Trophoblast cell (in vitro differentiated cells and primary cell): ENCODE measurements at regions not wholly inside any gene's neighbourhood (a gene's known extent, or its start where the extent isn't known, plus 50 kb on each side); places are given as distances from the start of the nearest gene placed in this dataset.

Experiments
- DNase-seq, 2 donors: peaks; one replicate each; pipeline ENCODE4 v3.0.0-alpha.2; 2016
- H2AFZ ChIP-seq: 2 replicates; pipeline ENCODE4 v1.6.1; 2013; ENCODE audit warnings: low read length, moderate library complexity, mild to moderate bottlenecking; ENCODE audit not compliant: insufficient read depth, poor library complexity
- H2AK5ac ChIP-seq: 2 replicates; pipeline ENCODE4 v1.6.1; 2013; ENCODE audit warnings: mild to moderate bottlenecking, low read length
- H2BK120ac ChIP-seq: 2 replicates; pipeline ENCODE4 v1.6.1; 2013; ENCODE audit warnings: low read length, mild to moderate bottlenecking, moderate library complexity; ENCODE audit not compliant: insufficient read depth, poor library complexity
- H2BK12ac ChIP-seq: 2 replicates; pipeline ENCODE4 v1.6.1; 2013; ENCODE audit warnings: mild to moderate bottlenecking, low read length, moderate library complexity
- H2BK5ac ChIP-seq: 2 replicates; pipeline ENCODE4 v1.6.1; 2013; ENCODE audit warnings: low read length, low read depth, moderate library complexity, mild to moderate bottlenecking; ENCODE audit not compliant: poor library complexity
- H3K14ac ChIP-seq: 2 replicates; pipeline ENCODE4 v1.6.1; 2013; ENCODE audit warnings: mild to moderate bottlenecking, low read length
- H3K18ac ChIP-seq: 2 replicates; pipeline ENCODE4 v1.6.1; 2013; ENCODE audit warnings: mild to moderate bottlenecking, low read length
- H3K23ac ChIP-seq: 2 replicates; pipeline ENCODE4 v1.6.1; 2013; ENCODE audit warnings: low read length
- H3K27ac ChIP-seq: 2 replicates; pipeline ENCODE4 v1.5.1; 2013; ENCODE audit warnings: low read depth, mild to moderate bottlenecking, inconsistent platforms, low read length, moderate library complexity
- H3K27me3 ChIP-seq: 2 replicates; pipeline ENCODE4 v1.6.1; 2013; ENCODE audit warnings: inconsistent platforms, mild to moderate bottlenecking, low read length, moderate library complexity; ENCODE audit not compliant: insufficient read depth
- H3K36me3 ChIP-seq, 2 experiments: 1 replicate in 1 of 2; 2 replicates in 1 of 2; pipeline ENCODE4 v1.6.1; 2013; ENCODE audit warnings: low read length in 2 of 2, mild to moderate bottlenecking in 2 of 2, moderate library complexity in 1 of 2; ENCODE audit not compliant: insufficient read depth in 2 of 2, control insufficient read depth in 1 of 2
- H3K4ac ChIP-seq: 2 replicates; pipeline ENCODE4 v1.6.1; 2013; ENCODE audit warnings: low read depth, mild to moderate bottlenecking, low read length, moderate library complexity
- H3K4me1 ChIP-seq, 2 experiments: 1 replicate in 1 of 2; 2 replicates in 1 of 2; pipeline ENCODE4 v1.6.1; 2013; ENCODE audit warnings: low read length in 2 of 2, mild to moderate bottlenecking in 2 of 2, moderate library complexity in 1 of 2; ENCODE audit not compliant: insufficient read depth in 2 of 2, control insufficient read depth in 1 of 2
- H3K4me2 ChIP-seq: 2 replicates; pipeline ENCODE4 v1.6.1; 2013; ENCODE audit warnings: inconsistent platforms, mild to moderate bottlenecking, low read length, moderate library complexity
- H3K4me3 ChIP-seq: 2 replicates; pipeline ENCODE4 v1.5.1; 2013; ENCODE audit warnings: mild to moderate bottlenecking, low read depth, low read length, inconsistent platforms
- H3K79me1 ChIP-seq: one replicate; pipeline ENCODE4 v1.6.1; 2013; ENCODE audit warnings: low read length
- H3K79me2 ChIP-seq: 2 replicates; pipeline ENCODE4 v1.6.1; 2013; ENCODE audit warnings: low read length, mild to moderate bottlenecking; ENCODE audit not compliant: control insufficient read depth, insufficient read depth, poor library complexity
- H3K9ac ChIP-seq: 2 replicates; pipeline ENCODE4 v1.6.1; 2013; ENCODE audit warnings: mild to moderate bottlenecking, low read length
- H3K9me3 ChIP-seq: 2 replicates; pipeline ENCODE4 v1.6.1; 2013; ENCODE audit warnings: low read depth, mild to moderate bottlenecking, control low read depth, inconsistent platforms, low read length; ENCODE audit not compliant: insufficient read depth
- H4K12ac ChIP-seq: 2 replicates; pipeline ENCODE4 v1.6.1; 2013; ENCODE audit warnings: low read depth, mild to moderate bottlenecking, low read length, moderate library complexity
- H4K8ac ChIP-seq: 2 replicates; pipeline ENCODE4 v1.6.1; 2013; ENCODE audit warnings: low read depth, mild to moderate bottlenecking, low read length, moderate library complexity
- H4K91ac ChIP-seq: one replicate; pipeline ENCODE4 v1.6.1; 2013; ENCODE audit warnings: low read depth, mild to moderate bottlenecking, low read length, moderate library complexity
- WGBS: extraction: QIAGEN DNeasy Blood & Tissue Kit; methylation state at CpG from one replicate; pipeline ENCODE4 v1.1.7; 2013; ENCODE audit warnings: missing lambda C conversion rate; ENCODE audit not compliant: insufficient read length, insufficient coverage; ENCODE audit errors: extremely low coverage; 5-methylcytosine and 5-hydroxymethylcytosine counted together

- WGBS: no CpG with 5 or more reads among the region's 4 CpGs
Observed at GRCh38 chr6:81640126-81640525, 112.4 kb downstream of the TENT5A start.

GRCh38 chr6:81638366-81638765 is 114.1 kb downstream of the TENT5A start:
- Histone ChIP-seq H3K27me3 (no peaks in the 10 kb centered on the region), H3K79me1 (peaks cover 2% of the 10 kb centered on the region), H3K36me3 (no peaks in the 10 kb centered on the region), H2AK5ac (no peak overlapping the region), H4K91ac (no peak overlapping the region), H3K14ac (no peak overlapping the region), H3K9ac (no peak overlapping the region), H4K12ac (no peak overlapping the region), H3K4me2 (no peak overlapping the region), H4K8ac (no peak overlapping the region), H3K79me2 (no peaks in the 10 kb centered on the region), H2BK120ac (peak overlapping the region; percentile 22), H3K23ac (no peak overlapping the region), H3K18ac (no peak overlapping the region), H3K4me1 (peaks cover 2 to 3% of the 10 kb centered on the region in 2 experiments), H2AFZ (no peak overlapping the region), H3K9me3 (no peaks in the 10 kb centered on the region), H2BK12ac (no peak overlapping the region), H2BK5ac (peak overlapping the region; percentile 49), H3K4me3 (no peak overlapping the region), H3K27ac (no peak overlapping the region), H3K4ac (no peak overlapping the region)
- no CpG with 5 or more reads among the region's 4 CpGs for WGBS
- peak; percentile 87 to 89 for DNase-seq

More at GRCh38 chr6:81640126-81640525, 112.4 kb downstream of the TENT5A start:
- peak; percentile 46 to 73 for DNase-seq
- Histone ChIP-seq H4K91ac (no peak overlapping the region), H2BK5ac (no peak overlapping the region), H2AK5ac (no peak overlapping the region), H2BK120ac (no peak overlapping the region), H3K79me1 (peaks cover 2% of the 10 kb centered on the region), H3K79me2 (no peaks in the 10 kb centered on the region), H3K9me3 (no peaks in the 10 kb centered on the region), H3K23ac (no peak overlapping the region), H4K12ac (no peak overlapping the region), H2AFZ (no peak overlapping the region), H3K27me3 (no peaks in the 10 kb centered on the region), H3K9ac (no peak overlapping the region), H3K4ac (no peak overlapping the region), H4K8ac (no peak overlapping the region), H3K14ac (no peak overlapping the region), H3K27ac (peak overlapping the region; percentile 34), H3K4me1 (peaks cover 2 to 3% of the 10 kb centered on the region in 2 experiments), H3K18ac (no peak overlapping the region), H3K4me2 (no peak overlapping the region), H3K4me3 (no peak overlapping the region), H2BK12ac (no peak overlapping the region), H3K36me3 (no peaks in the 10 kb centered on the region)

GRCh38 chr6:81636930-81637568 is 115.4 kb downstream of the TENT5A start:
- Histone ChIP-seq H3K27ac (no peak overlapping the region), H4K91ac (no peak overlapping the region), H4K8ac (no peak overlapping the region), H2BK5ac (no peak overlapping the region), H2AK5ac (no peak overlapping the region), H2AFZ (no peak overlapping the region), H2BK12ac (no peak overlapping the region), H3K4ac (no peak overlapping the region), H3K4me1 (peaks cover 2 to 3% of the 10 kb centered on the region in 2 experiments), H3K27me3 (no peaks in the 10 kb centered on the region), H3K4me3 (no peak overlapping the region), H3K23ac (no peak overlapping the region), H3K4me2 (no peak overlapping the region), H3K14ac (no peak overlapping the region), H3K18ac (no peak overlapping the region), H2BK120ac (peak overlapping the region; percentile 43), H3K9me3 (no peaks in the 10 kb centered on the region), H3K36me3 (no peaks in the 10 kb centered on the region), H4K12ac (no peak overlapping the region), H3K79me2 (no peaks in the 10 kb centered on the region), H3K79me1 (peaks cover 2% of the 10 kb centered on the region), H3K9ac (no peak overlapping the region)
- WGBS: no CpG with 5 or more reads among the region's 5 CpGs
- DNase-seq: peak; percentile 36 to 86

- Histone ChIP-seq H4K8ac (no peak overlapping the region), H3K4me1 (peaks cover 0 to 2% of the 10 kb centered on the region in 2 experiments), H3K79me1 (no peaks in the 10 kb centered on the region), H3K9me3 (no peaks in the 10 kb centered on the region), H2BK120ac (no peak overlapping the region), H3K27ac (no peak overlapping the region), H2BK5ac (no peak overlapping the region), H3K27me3 (no peaks in the 10 kb centered on the region), H4K12ac (no peak overlapping the region), H3K36me3 (no peaks in the 10 kb centered on the region), H3K4me3 (no peak overlapping the region), H2AK5ac (no peak overlapping the region), H3K4me2 (no peak overlapping the region), H2AFZ (no peak overlapping the region), H2BK12ac (no peak overlapping the region), H4K91ac (no peak overlapping the region), H3K9ac (no peak overlapping the region), H3K79me2 (no peaks in the 10 kb centered on the region), H3K18ac (no peak overlapping the region), H3K4ac (no peak overlapping the region), H3K14ac (no peak overlapping the region), H3K23ac (no peak overlapping the region)
- WGBS: no CpG with 5 or more reads among the region's 3 CpGs
- no peak for DNase-seq
Observed at GRCh38 chr6:81634155-81634880, 118.2 kb downstream of the TENT5A start.
